HG03025 (cell line): ENCODE measurements at regions not wholly inside any gene's neighbourhood (a gene's known extent, or its start where the extent isn't known, plus 50 kb on each side); places are given as distances from the start of the nearest gene placed in this dataset.

Experiments
- ATAC-seq: cut with Tn5 transposase; IDR thresholded peaks from one replicate; pipeline ENCODE4 v1.9.1; 2021; ENCODE audit warnings: mild to moderate bottlenecking, moderate library complexity; ENCODE audit not compliant: unreplicated experiment, low FRiP score

- no peak for ATAC-seq
Measured at GRCh38 chr11:122327528-122327927, 211.5 kb upstream of the BLID start.

GRCh38 chr11:122323754-122324421 lies 207.9 kb upstream of the BLID start:
- no peak for ATAC-seq

DNA sequence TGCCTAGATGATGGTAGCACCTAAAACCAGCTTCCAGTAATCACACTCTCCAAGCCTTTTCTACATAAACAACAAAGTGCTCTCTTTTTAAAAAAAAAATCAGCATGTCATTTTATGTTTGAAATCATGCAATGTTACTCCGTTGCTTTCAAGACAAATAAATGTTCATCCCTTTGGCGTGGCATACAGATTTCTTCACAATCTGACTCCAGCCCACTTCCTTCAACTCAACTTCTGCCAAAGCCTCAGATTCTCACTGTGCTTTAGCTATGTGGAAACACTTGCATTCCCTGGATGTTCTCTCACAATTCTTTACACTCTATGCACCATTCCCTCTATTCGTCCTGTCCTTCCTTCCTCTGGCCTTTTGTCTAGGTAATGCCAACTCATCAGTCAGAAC lies 206.3 kb upstream of the BLID start:
- no peak for ATAC-seq

DNA sequence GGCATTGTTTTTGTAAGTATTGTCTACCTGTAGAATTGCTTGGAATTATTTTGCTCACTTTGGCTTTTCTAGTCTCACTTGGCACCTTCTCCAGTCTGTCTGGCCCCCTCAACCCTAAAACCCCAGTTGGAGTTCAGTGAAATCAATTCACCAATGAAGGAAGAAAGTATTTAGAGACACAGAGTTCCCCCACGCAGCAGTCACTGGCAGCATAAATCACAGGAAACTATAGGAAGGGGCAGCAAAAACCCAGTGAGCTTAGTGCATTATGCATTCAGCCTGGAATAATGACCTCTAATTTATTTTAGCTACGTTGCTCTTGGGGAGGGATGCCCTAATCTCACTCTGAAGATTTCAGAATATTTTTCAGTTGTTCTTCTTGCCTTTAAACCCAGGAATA lies 204.7 kb upstream of the BLID start:
- ATAC-seq, result no peak

DNA sequence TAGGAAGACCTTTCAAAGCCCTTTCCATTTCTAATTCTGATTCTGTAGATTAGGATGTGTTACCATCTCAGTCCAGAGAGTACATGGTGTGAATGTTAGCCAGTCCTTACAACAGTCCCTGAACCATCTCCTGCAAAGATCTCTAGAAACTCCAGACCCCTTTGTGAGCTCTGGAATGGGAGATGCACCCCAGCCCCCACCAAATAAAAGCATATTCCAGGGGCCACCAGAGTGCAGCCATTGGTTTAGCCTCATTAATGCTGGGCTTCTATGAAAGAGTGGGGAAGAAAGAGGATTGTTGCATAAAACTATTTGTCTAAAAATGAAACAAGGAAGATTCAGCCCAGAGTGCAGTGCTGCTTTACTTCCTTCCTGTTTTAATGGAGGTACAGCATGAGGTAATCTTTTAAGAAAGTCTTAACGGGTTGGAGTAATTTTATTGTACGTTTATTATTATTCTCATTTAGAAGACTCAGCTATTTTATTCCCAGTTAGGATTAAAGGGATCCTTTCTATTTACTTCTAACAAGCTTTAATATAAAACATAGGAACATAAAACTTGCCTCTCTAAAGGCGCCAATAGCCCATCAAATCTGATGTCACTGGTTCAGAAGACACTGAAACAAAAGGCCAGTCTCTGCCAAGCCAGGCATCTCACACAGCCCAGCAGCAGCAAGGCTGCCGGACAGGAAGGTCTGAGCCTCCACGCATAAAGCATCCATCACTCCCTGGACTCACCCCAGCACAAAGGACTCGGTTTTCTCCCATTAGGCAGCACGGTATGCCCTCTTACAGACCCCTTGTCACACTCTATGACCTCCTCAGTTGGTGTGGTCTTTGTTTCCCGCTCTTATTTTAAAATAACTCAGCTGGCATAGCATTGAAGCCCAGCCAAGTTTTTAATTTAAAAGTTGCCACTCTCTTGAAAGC lies 203.9 kb upstream of the BLID start:
- ATAC-seq, result no peak

- ATAC-seq, result no peak
Measured at GRCh38 chr11:122319085-122319484, 203.1 kb upstream of the BLID start.

DNA sequence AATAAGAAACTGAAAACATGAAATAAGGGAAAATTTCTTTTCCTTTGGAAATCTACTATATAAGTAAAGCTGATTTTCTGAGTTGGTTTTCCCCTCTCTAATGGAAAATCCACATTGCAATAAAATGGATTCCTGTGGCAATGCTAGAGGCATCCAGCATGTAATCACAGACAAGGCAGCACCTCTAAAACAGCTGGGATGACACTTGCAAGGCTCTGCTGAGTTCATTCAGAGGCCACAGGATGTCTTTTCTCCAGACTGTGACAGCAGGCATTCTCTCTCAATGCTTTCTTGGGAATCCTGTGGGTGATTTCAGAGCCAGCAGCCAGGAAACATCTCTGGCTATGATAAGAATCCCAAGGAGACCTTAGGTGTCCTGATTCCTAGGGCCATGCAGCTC lies 201.3 kb upstream of the BLID start:
- no peak for ATAC-seq

- ATAC-seq, result no peak
Measured at GRCh38 chr11:122313581-122313980, 197.6 kb upstream of the BLID start.

GRCh38 chr11:122311216-122311755 lies 195.3 kb upstream of the BLID start:
- no peak for ATAC-seq

- no peak for ATAC-seq
Measured at GRCh38 chr11:122310766-122311165, 194.8 kb upstream of the BLID start.

DNA sequence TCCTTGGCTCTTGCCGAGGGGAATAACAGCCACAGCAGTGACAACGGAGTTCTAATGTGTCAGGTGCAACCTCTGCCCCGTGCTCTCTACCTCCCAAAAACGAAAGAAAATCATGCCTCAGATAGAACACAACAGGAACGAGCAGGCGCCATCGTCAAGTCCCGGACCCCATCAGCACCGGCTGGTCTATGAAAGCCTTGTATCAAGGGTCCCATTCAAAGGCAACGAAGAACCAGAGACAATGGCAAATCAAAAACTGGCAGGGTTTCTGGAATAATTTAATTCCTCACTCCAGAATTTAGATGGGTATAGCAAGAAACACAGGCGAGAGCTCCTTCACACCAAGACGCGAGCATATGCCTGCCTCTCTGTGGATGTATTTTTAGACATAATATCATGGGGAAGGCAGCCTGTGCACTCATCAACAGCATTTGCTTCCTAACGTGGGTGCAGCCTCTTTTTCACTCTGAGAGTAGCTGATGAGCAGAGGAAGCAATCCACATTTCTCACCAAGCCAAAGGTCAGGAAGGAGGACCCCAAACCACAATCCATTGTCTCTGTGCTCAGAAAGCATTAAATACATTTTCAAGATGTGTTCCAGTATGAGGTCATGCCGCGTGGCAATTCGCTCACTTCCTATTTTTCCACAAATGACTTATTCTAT lies 193.4 kb upstream of the BLID start:
- ATAC-seq, result no peak

DNA sequence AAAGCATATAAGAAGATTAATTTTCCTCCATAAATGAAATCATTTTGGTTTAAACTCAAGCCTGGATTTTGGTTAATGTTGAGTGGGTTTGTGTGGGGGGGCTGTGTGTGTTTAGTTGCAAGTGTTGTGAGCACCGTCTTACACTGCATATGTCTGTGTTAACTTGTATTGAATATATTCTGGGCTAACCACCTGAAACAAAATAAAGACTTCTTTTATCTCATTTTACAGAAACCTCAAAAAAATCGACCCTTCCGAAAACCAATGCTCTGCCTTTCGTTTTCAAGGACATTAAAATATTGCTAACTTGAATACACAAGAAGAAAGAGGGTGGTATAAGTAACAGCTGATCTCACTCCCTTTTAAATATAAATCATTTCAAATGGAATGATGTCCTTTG lies 192.2 kb upstream of the BLID start:
- no peak for ATAC-seq

- no peak for ATAC-seq
Measured at GRCh38 chr11:122307476-122308035, 191.5 kb upstream of the BLID start.

- no peak for ATAC-seq
Measured at GRCh38 chr11:122306831-122307391, 190.9 kb upstream of the BLID start.

DNA sequence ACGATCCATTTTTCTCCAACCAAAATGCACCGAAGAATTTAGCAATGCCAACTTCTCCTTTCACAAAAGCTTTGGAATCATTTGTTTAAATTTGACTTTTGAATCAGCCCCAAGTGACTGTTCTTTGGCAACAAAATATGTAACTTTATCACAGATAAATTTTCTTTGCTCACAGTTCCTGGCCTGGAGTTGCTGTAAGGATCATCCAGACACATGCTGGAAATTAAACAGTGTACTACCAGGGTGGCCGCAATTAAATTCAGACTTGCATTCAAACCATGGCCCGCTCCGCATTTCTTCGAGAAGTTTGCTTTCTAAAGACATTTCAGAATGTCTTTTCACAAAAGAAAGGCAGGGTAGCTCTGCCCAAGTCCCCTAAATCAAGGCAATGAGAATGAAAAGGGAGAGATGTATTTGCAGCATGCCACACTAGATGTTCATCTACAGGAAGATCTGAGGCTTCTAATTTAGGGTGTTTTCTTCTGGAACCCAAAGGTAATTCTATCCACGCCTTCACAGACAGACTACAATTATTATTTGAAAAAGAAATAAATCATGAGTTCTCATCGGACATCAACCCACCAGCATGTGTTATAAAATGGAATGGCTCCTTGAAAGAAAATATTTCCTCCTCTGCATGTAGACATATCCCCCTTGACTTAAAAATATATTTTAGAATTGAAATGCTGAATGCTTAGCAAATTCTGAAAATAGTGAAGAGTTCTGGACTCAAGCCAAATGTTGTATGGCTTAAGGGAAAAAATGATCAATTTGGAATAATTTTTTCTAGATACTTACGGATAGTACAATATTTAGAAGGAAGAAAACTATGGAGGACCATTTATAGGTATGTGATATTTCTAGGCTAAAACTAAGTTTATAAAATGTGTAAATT lies 189.7 kb upstream of the BLID start:
- no peak for ATAC-seq

- ATAC-seq, result no peak
Measured at GRCh38 chr11:122304973-122305372, 189.0 kb upstream of the BLID start.

GRCh38 chr11:122304306-122304705 lies 188.3 kb upstream of the BLID start:
- ATAC-seq, result no peak

- ATAC-seq, result no peak
Measured at GRCh38 chr11:122294041-122294440, 178.0 kb upstream of the BLID start.

- ATAC-seq, result no peak
Measured at GRCh38 chr11:122293296-122294023, 177.4 kb upstream of the BLID start.
